ENCODE measurements at regions not wholly inside any gene's neighbourhood (a gene's known extent, or its start where the extent isn't known, plus 50 kb on each side); places are given as distances from the start of the nearest gene placed in this dataset.
"Not testable (repeated sequence)": the region's sequence is repeated elsewhere in the genome, so short reads cannot be mapped to it uniquely, and the experiment has no call there.

DNA sequence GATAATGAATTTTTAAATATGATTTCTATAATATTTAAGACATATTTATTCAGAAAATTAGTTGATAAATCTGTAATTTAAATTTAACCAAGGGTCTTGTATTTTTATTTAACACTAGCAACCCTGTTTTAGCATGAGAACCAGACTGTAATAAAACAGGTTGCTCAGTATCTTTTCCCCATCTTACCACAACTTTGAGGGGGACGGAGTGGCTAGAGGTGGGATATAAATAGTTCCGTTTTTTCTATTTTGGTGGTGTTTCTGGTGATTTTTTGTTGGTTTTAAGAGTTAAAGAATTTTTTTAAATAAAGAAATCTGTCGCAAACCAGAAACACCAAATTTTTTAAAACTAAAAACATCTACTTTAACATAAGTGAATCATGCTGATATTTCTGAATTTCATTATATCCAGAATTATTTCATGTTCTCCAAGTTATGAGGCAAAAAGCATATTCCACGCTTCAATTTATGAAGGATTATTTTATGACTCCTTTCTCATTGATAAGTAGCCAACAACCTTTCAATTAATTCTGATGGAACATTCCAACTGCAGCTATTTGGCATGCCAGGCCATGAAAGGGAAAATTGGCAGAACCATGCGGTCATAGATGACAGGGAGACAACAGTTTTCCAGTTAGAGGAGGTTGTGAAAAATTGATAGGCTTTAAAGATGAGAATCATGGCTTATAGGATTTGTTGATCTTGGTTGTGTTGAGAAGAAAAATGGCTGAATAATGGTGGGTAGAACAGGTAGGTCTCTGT is 151.9 kb upstream of the CARMIL1 start:
- no peak overlapping the region for H3K9ac ChIP-seq (ENCODE audit: low read length)
- no peak for DNase-seq (ENCODE audit: low read depth)
- H3K4me1 ChIP-seq (ENCODE audit: control insufficient read depth, insufficient read depth, low read length): peaks cover 53% of the 10 kb centered on the region
- peaks cover 20% of the 10 kb centered on the region for H3K36me3 ChIP-seq (ENCODE audit: control insufficient read depth, insufficient read depth, low read length, severe bottlenecking)
- no peaks in the 10 kb centered on the region for H3K9me3 ChIP-seq (ENCODE audit: control insufficient read depth, low read length)
- H3K27me3 ChIP-seq (replicated peaks; ENCODE audit: control insufficient read depth, insufficient read depth, low read length): no peaks in the 10 kb centered on the region
- no peak overlapping the region for H3K4me3 ChIP-seq (ENCODE audit: low read length)

DNA sequence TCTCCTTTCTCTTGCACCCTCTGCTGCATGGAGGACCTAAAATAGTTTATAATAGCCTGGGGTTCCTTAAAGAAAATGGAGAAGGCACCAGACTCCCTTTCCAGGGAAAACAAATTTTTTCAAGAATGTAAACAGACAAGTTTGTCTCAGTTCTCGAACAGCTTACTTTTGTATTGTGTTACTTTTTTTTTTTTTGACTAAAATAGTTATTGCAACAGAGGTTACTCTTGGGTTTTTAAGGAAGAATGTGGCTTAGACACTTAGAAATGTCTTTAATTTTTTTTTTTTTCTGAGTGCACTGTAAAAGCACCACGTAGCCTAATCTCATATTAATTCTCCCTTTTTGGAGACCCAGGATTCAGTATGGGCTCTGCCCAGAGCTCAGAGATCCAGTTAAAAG is 148.7 kb upstream of the CARMIL1 start:
- Histone ChIP-seq H3K4me3 (ENCODE audit: low read length) (no peak overlapping the region), H3K4me1 (ENCODE audit: control insufficient read depth, insufficient read depth, low read length) (peaks cover 32% of the 10 kb centered on the region), H3K9ac (ENCODE audit: low read length) (peak overlapping the region; percentile 47), H3K36me3 (ENCODE audit: control insufficient read depth, insufficient read depth, low read length, severe bottlenecking) (peaks cover 23% of the 10 kb centered on the region), H3K9me3 (ENCODE audit: control insufficient read depth, low read length) (peaks cover 10% of the 10 kb centered on the region), H3K27me3 (replicated peaks; ENCODE audit: control insufficient read depth, insufficient read depth, low read length) (no peaks in the 10 kb centered on the region)
- peak; percentile 73 for DNase-seq (ENCODE audit: low read depth)

DNA sequence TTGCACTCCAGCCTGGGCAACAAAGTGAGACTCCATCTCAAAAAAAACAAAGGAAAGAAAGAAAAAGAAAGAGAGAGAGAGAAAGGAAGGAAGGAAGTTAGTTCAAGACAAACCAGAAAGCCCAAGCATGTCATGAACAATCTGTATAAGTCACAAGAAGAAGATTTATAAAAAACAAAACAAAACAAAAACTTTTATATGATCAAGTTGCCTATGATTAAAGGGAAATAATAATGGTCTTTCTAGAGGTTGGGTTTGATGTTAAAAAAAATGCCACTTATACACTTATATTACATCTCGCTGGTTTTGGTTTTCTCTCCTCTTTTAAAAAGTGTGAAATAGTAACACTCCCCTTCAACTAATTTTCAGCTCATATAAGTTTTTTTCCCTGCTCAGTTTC is 146.2 kb upstream of the CARMIL1 start:
- DNase-seq (ENCODE audit: low read depth): no peak
- Histone ChIP-seq H3K9me3 (ENCODE audit: control insufficient read depth, low read length) (peaks cover 10% of the 10 kb centered on the region), H3K4me1 (ENCODE audit: control insufficient read depth, insufficient read depth, low read length) (peaks cover 32% of the 10 kb centered on the region), H3K4me3 (ENCODE audit: low read length) (peak overlapping the region; percentile 50), H3K9ac (ENCODE audit: low read length) (peak overlapping the region; percentile 19), H3K27me3 (replicated peaks; ENCODE audit: control insufficient read depth, insufficient read depth, low read length) (no peaks in the 10 kb centered on the region), H3K36me3 (ENCODE audit: control insufficient read depth, insufficient read depth, low read length, severe bottlenecking) (peaks cover 12% of the 10 kb centered on the region)

DNA sequence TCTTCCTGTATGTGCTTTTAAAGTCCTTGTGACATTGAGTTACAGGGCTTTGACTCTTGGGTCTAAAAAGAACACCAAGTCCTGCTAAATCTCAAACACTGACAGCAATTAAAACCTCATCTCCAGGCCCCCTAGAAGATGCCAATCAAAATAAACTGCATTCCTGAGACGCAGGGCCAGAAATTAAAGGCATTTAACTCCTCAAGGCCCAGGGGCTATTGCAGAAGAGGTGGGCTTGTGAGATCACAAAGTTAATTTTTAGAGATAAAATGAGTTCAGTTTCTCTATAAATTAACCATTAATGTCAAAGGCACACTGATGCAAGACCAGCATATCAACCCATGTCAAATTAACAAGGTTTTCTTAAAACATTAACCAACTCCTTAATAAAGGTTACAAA is 145.6 kb upstream of the CARMIL1 start:
- Histone ChIP-seq H3K9me3 (ENCODE audit: control insufficient read depth, low read length) (peaks cover 10% of the 10 kb centered on the region), H3K4me1 (ENCODE audit: control insufficient read depth, insufficient read depth, low read length) (peaks cover 36% of the 10 kb centered on the region)
- peak; percentile 41 for DNase-seq (ENCODE audit: low read depth)

DNA sequence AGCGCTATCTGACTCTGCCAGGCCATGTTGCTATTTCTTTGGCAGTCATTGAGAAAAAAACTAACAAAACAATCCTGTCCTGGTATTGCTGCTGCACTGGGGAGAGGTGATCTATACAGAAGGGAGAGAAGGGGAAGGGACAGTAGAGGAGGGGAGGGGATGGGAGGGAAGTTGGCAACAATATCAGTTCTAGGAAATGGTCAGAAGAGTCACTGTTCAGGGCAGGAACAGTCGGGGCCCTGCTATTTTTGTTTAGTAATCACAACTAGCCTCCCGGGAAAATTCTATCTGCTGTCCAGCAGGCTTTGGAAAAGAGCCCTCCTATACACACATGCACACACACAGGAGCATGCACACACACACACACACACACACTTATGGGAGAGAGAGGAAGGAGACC is 142.3 kb upstream of the CARMIL1 start:
- Histone ChIP-seq H3K4me3 (ENCODE audit: low read length) (peak overlapping the region; percentile 84), H3K4me1 (ENCODE audit: control insufficient read depth, insufficient read depth, low read length) (peaks cover 30% of the 10 kb centered on the region), H3K9ac (ENCODE audit: low read length) (peak overlapping the region; percentile 88), H3K27me3 (replicated peaks; ENCODE audit: control insufficient read depth, insufficient read depth, low read length) (no peaks in the 10 kb centered on the region), H3K36me3 (ENCODE audit: control insufficient read depth, insufficient read depth, low read length, severe bottlenecking) (peaks cover 9% of the 10 kb centered on the region), H3K9me3 (ENCODE audit: control insufficient read depth, low read length) (peaks cover 10% of the 10 kb centered on the region)
- peak; percentile 37 for DNase-seq (ENCODE audit: low read depth)

More for the DNA sequence above, 145.6 kb upstream of the CARMIL1 start:
- H3K9ac ChIP-seq (ENCODE audit: low read length): peak overlapping the region; percentile 19
- H3K4me3 ChIP-seq (ENCODE audit: low read length): peak overlapping the region; percentile 50
- H3K27me3 ChIP-seq (replicated peaks; ENCODE audit: control insufficient read depth, insufficient read depth, low read length): no peaks in the 10 kb centered on the region
- peaks cover 9% of the 10 kb centered on the region for H3K36me3 ChIP-seq (ENCODE audit: control insufficient read depth, insufficient read depth, low read length, severe bottlenecking)

DNA sequence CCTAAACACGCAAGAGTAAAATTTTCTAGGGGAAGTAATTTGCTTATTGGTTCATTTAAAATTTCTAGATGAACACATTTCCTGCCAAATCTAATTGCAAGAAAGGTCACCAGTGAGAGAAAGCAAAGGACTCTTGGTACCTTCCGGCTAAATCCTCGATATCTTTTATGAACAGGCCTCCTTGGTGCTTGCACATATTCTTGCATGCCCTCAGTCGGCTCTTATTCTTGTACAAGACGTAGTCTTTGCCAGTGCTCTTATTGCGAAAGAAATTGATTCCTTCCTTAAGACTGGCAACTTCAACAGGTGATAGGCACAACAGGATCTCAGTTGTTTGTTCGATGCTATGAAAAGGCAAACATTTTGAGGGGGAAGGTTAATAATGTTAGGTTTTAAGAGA is 141.7 kb upstream of the CARMIL1 start:
- H3K4me3 ChIP-seq (ENCODE audit: low read length): peak overlapping the region; percentile 84
- DNase-seq (ENCODE audit: low read depth): peak; percentile 36

DNA sequence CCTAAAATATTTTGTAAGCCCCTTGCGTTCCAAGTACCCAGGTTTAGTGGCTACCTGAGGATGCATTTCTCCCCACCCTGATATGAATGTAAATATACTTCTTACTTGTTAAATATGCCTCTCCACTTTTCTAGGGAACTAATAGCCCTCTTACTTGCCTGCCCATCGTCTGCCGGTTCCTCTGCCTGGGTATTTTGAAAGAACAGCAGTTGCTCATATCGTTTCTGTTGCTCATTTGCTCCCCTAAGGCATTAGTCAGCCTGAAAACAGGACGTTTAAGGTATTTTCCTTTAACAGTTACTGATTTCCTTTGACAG is 141.3 kb upstream of the CARMIL1 start:
- peaks cover 37% of the 10 kb centered on the region for H3K4me1 ChIP-seq (ENCODE audit: control insufficient read depth, insufficient read depth, low read length)
- H3K4me3 ChIP-seq (ENCODE audit: low read length): peak overlapping the region; percentile 84
- H3K9ac ChIP-seq (ENCODE audit: low read length): peak overlapping the region; percentile 88
- H3K36me3 ChIP-seq (ENCODE audit: control insufficient read depth, insufficient read depth, low read length, severe bottlenecking): peaks cover 9% of the 10 kb centered on the region
- no peaks in the 10 kb centered on the region for H3K27me3 ChIP-seq (replicated peaks; ENCODE audit: control insufficient read depth, insufficient read depth, low read length)
- peaks cover 4% of the 10 kb centered on the region for H3K9me3 ChIP-seq (ENCODE audit: control insufficient read depth, low read length)
- no peak for DNase-seq (ENCODE audit: low read depth)

More for the DNA sequence above, 141.7 kb upstream of the CARMIL1 start:
- peaks cover 9% of the 10 kb centered on the region for H3K36me3 ChIP-seq (ENCODE audit: control insufficient read depth, insufficient read depth, low read length, severe bottlenecking)
- peaks cover 33% of the 10 kb centered on the region for H3K4me1 ChIP-seq (ENCODE audit: control insufficient read depth, insufficient read depth, low read length)
- H3K9ac ChIP-seq (ENCODE audit: low read length): peak overlapping the region; percentile 88
- peaks cover 8% of the 10 kb centered on the region for H3K9me3 ChIP-seq (ENCODE audit: control insufficient read depth, low read length)
- H3K27me3 ChIP-seq (replicated peaks; ENCODE audit: control insufficient read depth, insufficient read depth, low read length): no peaks in the 10 kb centered on the region

DNA sequence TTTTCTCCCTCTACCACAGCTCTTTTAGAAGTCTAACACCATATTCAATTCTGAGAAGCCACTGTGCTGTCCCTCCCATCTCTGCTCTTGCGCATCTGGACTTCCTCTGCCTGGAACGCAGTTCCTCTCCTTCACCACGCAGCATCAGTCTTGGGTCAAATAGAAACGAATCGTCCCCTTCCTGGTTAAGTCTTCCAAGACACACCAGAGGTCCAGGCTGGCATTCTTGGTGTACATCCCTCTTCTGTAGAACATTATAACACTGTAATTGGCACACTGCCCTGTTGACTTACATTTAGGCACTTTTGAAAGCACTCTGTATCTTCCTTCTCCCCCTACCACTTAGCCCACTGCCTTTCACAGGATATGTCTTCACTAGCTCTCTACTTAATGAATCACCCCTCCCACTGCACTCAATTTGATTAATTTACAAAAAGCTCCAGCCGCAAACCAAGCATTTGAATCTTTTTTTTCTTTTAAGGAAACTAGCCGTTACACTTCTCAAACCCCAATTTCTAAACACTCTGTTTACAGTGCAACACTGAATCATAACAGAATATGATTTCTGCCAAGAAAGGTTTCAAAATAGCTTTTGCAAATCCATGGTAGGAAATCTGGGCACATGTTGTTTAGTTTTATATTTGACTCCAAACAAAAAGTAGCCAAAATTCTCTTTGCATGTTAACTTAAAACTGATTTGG is 140.8 kb upstream of the CARMIL1 start:
- Histone ChIP-seq H3K9ac (ENCODE audit: low read length) (peak overlapping the region; percentile 88), H3K27me3 (replicated peaks; ENCODE audit: control insufficient read depth, insufficient read depth, low read length) (no peaks in the 10 kb centered on the region), H3K4me3 (ENCODE audit: low read length) (peak overlapping the region; percentile 84), H3K9me3 (ENCODE audit: control insufficient read depth, low read length) (no peaks in the 10 kb centered on the region), H3K36me3 (ENCODE audit: control insufficient read depth, insufficient read depth, low read length, severe bottlenecking) (peaks cover 9% of the 10 kb centered on the region), H3K4me1 (ENCODE audit: control insufficient read depth, insufficient read depth, low read length) (peaks cover 38% of the 10 kb centered on the region)
- DNase-seq (ENCODE audit: low read depth): peak; percentile 78

DNA sequence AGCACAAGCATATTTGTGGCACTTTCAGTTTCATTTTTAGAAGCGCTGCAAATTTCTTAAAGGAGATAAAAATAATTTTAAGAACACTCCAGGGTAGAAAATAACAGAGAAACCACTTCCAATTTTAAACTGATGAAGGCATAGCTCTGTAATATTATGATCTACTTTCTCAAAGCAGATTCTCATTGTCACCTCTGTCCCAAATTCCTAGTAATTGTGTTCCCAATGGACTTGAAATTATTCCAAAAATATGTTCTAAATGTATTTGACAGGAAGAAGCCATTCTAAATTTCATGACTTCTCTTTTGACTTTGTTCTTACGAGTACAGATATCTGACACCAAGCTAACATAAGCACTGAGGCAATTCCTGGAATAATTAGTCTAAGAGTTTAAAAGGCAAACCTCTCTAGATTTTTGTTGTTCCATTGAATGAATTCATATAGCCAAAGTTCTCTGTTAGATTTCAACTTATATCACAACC is 140.2 kb upstream of the CARMIL1 start:
- peak overlapping the region; percentile 84 for H3K4me3 ChIP-seq (ENCODE audit: low read length)
- peaks cover 9% of the 10 kb centered on the region for H3K36me3 ChIP-seq (ENCODE audit: control insufficient read depth, insufficient read depth, low read length, severe bottlenecking)
- no peaks in the 10 kb centered on the region for H3K27me3 ChIP-seq (replicated peaks; ENCODE audit: control insufficient read depth, insufficient read depth, low read length)
- H3K4me1 ChIP-seq (ENCODE audit: control insufficient read depth, insufficient read depth, low read length): peaks cover 34% of the 10 kb centered on the region
- DNase-seq (ENCODE audit: low read depth): peak; percentile 61
- H3K9me3 ChIP-seq (ENCODE audit: control insufficient read depth, low read length): no peaks in the 10 kb centered on the region
- H3K9ac ChIP-seq (ENCODE audit: low read length): peak overlapping the region; percentile 88

DNA sequence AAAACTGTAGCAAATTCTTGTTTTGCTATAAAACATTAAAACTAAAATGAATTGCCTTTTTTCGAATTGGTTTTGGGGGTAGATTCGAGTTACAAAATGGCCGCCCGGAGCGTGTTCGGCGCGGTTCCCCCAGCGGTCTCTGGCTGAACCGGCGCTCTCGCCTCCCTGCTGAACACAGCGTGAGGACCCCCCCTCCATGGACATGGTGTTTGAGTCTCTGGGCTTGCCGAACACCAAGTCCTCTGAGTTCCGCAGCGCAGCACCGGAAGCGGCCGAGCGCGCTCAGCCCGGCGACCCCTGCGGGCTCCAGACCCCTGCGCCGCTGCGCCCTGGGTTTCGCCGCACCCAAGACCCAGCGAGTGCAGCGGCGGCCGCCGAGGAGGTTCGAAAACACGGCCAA is 139.6 kb upstream of the CARMIL1 start:
- H3K4me1 ChIP-seq (ENCODE audit: control insufficient read depth, insufficient read depth, low read length): peaks cover 34% of the 10 kb centered on the region
- H3K36me3 ChIP-seq (ENCODE audit: control insufficient read depth, insufficient read depth, low read length, severe bottlenecking); DNase-seq (ENCODE audit: low read depth); H3K9me3 ChIP-seq (ENCODE audit: control insufficient read depth, low read length); H3K27me3 ChIP-seq (replicated peaks; ENCODE audit: control insufficient read depth, insufficient read depth, low read length): not testable (repeated sequence)
- H3K4me3 ChIP-seq (ENCODE audit: low read length): peak overlapping the region; percentile 84
- H3K9ac ChIP-seq (ENCODE audit: low read length): peak overlapping the region; percentile 88

DNA sequence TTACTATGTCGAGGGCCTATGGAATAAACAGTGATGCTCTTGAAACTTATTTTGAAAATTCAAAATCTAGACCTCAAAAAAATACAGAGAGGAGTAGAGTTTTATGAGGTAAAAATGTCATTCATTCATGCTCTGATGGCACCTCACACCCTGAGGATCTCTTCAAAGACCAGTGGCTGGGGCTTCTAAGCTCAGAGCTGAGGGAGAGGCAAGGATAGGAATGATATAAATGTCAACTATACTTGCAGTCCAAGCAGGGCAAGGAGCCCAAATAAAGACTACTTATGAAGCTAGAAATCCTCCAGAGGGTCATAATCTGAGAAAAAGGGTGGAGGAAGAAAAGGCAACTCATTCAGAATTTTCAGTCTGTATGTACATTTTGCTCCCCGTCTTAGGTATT is 136.7 kb upstream of the CARMIL1 start:
- peaks cover 24% of the 10 kb centered on the region for H3K4me1 ChIP-seq (ENCODE audit: control insufficient read depth, insufficient read depth, low read length)
- H3K36me3 ChIP-seq (ENCODE audit: control insufficient read depth, insufficient read depth, low read length, severe bottlenecking): no peaks in the 10 kb centered on the region
- DNase-seq (ENCODE audit: low read depth): no peak
- H3K9me3 ChIP-seq (ENCODE audit: control insufficient read depth, low read length): no peaks in the 10 kb centered on the region
- H3K9ac ChIP-seq (ENCODE audit: low read length): no peak overlapping the region
- H3K4me3 ChIP-seq (ENCODE audit: low read length): no peak overlapping the region
- H3K27me3 ChIP-seq (replicated peaks; ENCODE audit: control insufficient read depth, insufficient read depth, low read length): no peaks in the 10 kb centered on the region

All from adipocyte (in vitro differentiated cells).